GM23338 (cell line): ENCODE measurements at regions not wholly inside any gene's neighbourhood (a gene's known extent, or its start where the extent isn't known, plus 50 kb on each side); places are given as distances from the start of the nearest gene placed in this dataset.

Source experiments
- ATAC-seq: fragments of 200-7000 bp; cut with Tn5 transposase; 3 replicates; pipeline ENCODE4 v1.9.1; 2020
- DNase-seq: peaks from one replicate; pipeline ENCODE4 v3.0.0-alpha.2; 2015; ENCODE audit warnings: low spot score
- H2AFZ ChIP-seq: fragments of 200-600 bp; sonication (generic); 2 replicates; pipeline ENCODE4 v1.8.0; 2016; ENCODE audit warnings: antibody characterized with exemption, mild to moderate bottlenecking, moderate library complexity
- H3F3A ChIP-seq: fragments of 200-600 bp; sonication (generic); replicated peaks from 2 replicates; pipeline ENCODE4 v1.8.0; 2017; ENCODE audit warnings: antibody characterized with exemption, mixed run types, low read depth
- H3K27ac ChIP-seq: fragments of 200-600 bp; sonication (generic); 2 replicates; pipeline ENCODE4 v1.6.1; 2016; ENCODE audit warnings: low read depth
- H3K27me3 ChIP-seq: fragments of 200-600 bp; sonication (generic); 2 replicates; pipeline ENCODE4 v1.8.0; 2016; ENCODE audit warnings: mild to moderate bottlenecking, mixed run types, moderate library complexity; ENCODE audit not compliant: insufficient read depth
- H3K36me3 ChIP-seq: fragments of 200-600 bp; sonication (generic); 2 replicates; pipeline ENCODE4 v1.8.0; 2016; ENCODE audit warnings: mild to moderate bottlenecking; ENCODE audit not compliant: insufficient read depth
- H3K4me1 ChIP-seq: fragments of 200-600 bp; sonication (generic); 2 replicates; pipeline ENCODE4 v1.8.0; 2016; ENCODE audit warnings: mild to moderate bottlenecking, moderate library complexity; ENCODE audit not compliant: insufficient read depth
- H3K4me2 ChIP-seq: fragments of 200-600 bp; sonication (generic); 2 replicates; pipeline ENCODE4 v1.7.1; 2017; ENCODE audit warnings: mixed run types
- H3K4me3 ChIP-seq: fragments of 200-600 bp; sonication (generic); 2 replicates; pipeline ENCODE4 v1.6.1; 2016; ENCODE audit warnings: mixed run types
- H3K79me2 ChIP-seq: fragments of 200-600 bp; sonication (generic); replicated peaks from 2 replicates; pipeline ENCODE4 v1.8.0; 2017; ENCODE audit warnings: mild to moderate bottlenecking; ENCODE audit not compliant: insufficient read depth
- H3K9me2 ChIP-seq: fragments of 200-600 bp; sonication (generic); 2 replicates; pipeline ENCODE4 v1.8.0; 2017; ENCODE audit not compliant: insufficient read depth
- H4K20me1 ChIP-seq: fragments of 200-600 bp; sonication (generic); replicated peaks from 2 replicates; pipeline ENCODE4 v1.8.0; 2017; ENCODE audit warnings: mild to moderate bottlenecking; ENCODE audit not compliant: insufficient read depth
- H3K27ac Mint-ChIP-seq: 2 replicates; pipeline ENCODE4 v1.8.0; 2020; ENCODE audit warnings: inconsistent platforms, mild to moderate bottlenecking, moderate library complexity, mixed read lengths
- H3K27me3 Mint-ChIP-seq: 3 replicates; pipeline ENCODE4 v1.8.0; 2022; ENCODE audit warnings: low read depth, mild to moderate bottlenecking, moderate library complexity, mixed read lengths, inconsistent platforms; ENCODE audit not compliant: insufficient read depth, poor library complexity
- H3K36me3 Mint-ChIP-seq: 3 replicates; pipeline ENCODE4 v1.8.0; 2021; ENCODE audit warnings: low read depth, mild to moderate bottlenecking, inconsistent platforms, moderate library complexity, mixed read lengths
- H3K4me1 Mint-ChIP-seq: 3 replicates; pipeline ENCODE4 v1.8.0; 2020; ENCODE audit warnings: mild to moderate bottlenecking, inconsistent platforms, mixed read lengths
- H3K4me3 Mint-ChIP-seq: 3 replicates; pipeline ENCODE4 v1.8.0; 2021; ENCODE audit warnings: moderate library complexity, mild to moderate bottlenecking, inconsistent platforms, mixed read lengths
- H3K9me3 Mint-ChIP-seq: 3 replicates; pipeline ENCODE4 v1.8.0; 2020; ENCODE audit warnings: moderate library complexity, mild to moderate bottlenecking, inconsistent platforms, mixed read lengths
- STAT1 ChIP-seq: IDR thresholded peaks from one replicate; pipeline ENCODE4 v1.6.1; 2016; ENCODE audit warnings: antibody characterized with exemption; ENCODE audit not compliant: unreplicated experiment
- TF ChIP-seq, protein P1 (sequence below): fragments of 250-450 bp; sonication (Bioruptor Pico); IDR thresholded peaks from 2 replicates; pipeline ENCODE4 v1.5.0; 2020; ENCODE audit warnings: mild to moderate bottlenecking, moderate library complexity
- TF ChIP-seq, protein P2 (sequence below): IDR thresholded peaks from one replicate; pipeline ENCODE4 v1.6.1; 2018; ENCODE audit warnings: antibody characterized with exemption; ENCODE audit not compliant: unreplicated experiment

DNA sequence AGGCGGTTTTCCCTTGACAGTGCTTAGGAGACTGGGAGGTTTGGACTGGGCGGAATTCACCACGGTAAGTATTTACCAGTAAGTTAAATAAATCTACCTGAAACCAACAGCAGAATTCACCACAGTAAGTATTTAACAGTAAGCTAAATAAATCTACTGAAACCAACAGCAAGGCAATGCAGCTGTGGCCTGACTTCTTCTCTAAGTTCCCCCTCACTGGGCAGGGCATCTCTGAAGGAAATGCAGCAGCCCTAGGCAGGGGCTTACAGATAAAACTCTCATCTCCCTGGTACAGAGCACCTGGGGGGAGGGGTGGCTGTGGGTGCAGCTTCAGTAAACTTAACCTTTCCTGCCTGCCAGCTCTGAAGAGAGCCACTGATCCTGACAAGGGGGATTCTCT is 432.5 kb upstream of the LRRTM1 start:
- H3K79me2 ChIP-seq, result no peaks in the 10 kb centered on the region
- H3K27ac Mint-ChIP-seq, result no peak overlapping the region
- no peak overlapping the region for H3K4me2 ChIP-seq
- no peaks in the 10 kb centered on the region for H3K27me3 ChIP-seq
- H4K20me1 ChIP-seq, result no peaks in the 10 kb centered on the region
- no peak overlapping the region for H3K27ac ChIP-seq
- no peaks in the 10 kb centered on the region for H3K4me1 ChIP-seq
- ATAC-seq, result no peak
- H3K4me1 Mint-ChIP-seq, result no peaks in the 10 kb centered on the region
- H3K36me3 ChIP-seq, result no peaks in the 10 kb centered on the region
- no peak overlapping the region for H2AFZ ChIP-seq
- DNase-seq, result no peak
- peaks cover 4% of the 10 kb centered on the region for H3K9me2 ChIP-seq
- peaks cover 5% of the 10 kb centered on the region for H3K27me3 Mint-ChIP-seq
- H3K4me3 Mint-ChIP-seq, result no peak overlapping the region
- TF ChIP-seq, protein P1, sequence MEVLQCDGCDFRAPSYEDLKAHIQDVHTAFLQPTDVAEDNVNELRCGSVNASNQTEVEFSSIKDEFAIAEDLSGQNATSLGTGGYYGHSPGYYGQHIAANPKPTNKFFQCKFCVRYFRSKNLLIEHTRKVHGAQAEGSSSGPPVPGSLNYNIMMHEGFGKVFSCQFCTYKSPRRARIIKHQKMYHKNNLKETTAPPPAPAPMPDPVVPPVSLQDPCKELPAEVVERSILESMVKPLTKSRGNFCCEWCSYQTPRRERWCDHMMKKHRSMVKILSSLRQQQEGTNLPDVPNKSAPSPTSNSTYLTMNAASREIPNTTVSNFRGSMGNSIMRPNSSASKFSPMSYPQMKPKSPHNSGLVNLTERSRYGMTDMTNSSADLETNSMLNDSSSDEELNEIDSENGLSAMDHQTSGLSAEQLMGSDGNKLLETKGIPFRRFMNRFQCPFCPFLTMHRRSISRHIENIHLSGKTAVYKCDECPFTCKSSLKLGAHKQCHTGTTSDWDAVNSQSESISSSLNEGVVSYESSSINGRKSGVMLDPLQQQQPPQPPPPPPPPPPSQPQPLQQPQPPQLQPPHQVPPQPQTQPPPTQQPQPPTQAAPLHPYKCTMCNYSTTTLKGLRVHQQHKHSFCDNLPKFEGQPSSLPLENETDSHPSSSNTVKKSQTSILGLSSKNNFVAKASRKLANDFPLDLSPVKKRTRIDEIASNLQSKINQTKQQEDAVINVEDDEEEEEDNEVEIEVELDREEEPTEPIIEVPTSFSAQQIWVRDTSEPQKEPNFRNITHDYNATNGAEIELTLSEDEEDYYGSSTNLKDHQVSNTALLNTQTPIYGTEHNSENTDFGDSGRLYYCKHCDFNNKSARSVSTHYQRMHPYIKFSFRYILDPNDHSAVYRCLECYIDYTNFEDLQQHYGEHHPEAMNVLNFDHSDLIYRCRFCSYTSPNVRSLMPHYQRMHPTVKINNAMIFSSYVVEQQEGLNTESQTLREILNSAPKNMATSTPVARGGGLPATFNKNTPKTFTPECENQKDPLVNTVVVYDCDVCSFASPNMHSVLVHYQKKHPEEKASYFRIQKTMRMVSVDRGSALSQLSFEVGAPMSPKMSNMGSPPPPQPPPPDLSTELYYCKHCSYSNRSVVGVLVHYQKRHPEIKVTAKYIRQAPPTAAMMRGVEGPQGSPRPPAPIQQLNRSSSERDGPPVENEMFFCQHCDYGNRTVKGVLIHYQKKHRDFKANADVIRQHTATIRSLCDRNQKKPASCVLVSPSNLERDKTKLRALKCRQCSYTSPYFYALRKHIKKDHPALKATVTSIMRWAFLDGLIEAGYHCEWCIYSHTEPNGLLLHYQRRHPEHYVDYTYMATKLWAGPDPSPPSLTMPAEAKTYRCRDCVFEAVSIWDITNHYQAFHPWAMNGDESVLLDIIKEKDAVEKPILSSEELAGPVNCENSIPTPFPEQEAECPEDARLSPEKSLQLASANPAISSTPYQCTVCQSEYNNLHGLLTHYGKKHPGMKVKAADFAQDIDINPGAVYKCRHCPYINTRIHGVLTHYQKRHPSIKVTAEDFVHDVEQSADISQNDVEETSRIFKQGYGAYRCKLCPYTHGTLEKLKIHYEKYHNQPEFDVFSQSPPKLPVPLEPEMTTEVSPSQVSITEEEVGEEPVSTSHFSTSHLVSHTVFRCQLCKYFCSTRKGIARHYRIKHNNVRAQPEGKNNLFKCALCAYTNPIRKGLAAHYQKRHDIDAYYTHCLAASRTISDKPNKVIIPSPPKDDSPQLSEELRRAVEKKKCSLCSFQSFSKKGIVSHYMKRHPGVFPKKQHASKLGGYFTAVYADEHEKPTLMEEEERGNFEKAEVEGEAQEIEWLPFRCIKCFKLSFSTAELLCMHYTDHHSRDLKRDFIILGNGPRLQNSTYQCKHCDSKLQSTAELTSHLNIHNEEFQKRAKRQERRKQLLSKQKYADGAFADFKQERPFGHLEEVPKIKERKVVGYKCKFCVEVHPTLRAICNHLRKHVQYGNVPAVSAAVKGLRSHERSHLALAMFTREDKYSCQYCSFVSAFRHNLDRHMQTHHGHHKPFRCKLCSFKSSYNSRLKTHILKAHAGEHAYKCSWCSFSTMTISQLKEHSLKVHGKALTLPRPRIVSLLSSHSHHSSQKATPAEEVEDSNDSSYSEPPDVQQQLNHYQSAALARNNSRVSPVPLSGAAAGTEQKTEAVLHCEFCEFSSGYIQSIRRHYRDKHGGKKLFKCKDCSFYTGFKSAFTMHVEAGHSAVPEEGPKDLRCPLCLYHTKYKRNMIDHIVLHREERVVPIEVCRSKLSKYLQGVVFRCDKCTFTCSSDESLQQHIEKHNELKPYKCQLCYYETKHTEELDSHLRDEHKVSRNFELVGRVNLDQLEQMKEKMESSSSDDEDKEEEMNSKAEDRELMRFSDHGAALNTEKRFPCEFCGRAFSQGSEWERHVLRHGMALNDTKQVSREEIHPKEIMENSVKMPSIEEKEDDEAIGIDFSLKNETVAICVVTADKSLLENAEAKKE, result no peak
- no peak for TF ChIP-seq STAT1
- TF ChIP-seq, protein P2, sequence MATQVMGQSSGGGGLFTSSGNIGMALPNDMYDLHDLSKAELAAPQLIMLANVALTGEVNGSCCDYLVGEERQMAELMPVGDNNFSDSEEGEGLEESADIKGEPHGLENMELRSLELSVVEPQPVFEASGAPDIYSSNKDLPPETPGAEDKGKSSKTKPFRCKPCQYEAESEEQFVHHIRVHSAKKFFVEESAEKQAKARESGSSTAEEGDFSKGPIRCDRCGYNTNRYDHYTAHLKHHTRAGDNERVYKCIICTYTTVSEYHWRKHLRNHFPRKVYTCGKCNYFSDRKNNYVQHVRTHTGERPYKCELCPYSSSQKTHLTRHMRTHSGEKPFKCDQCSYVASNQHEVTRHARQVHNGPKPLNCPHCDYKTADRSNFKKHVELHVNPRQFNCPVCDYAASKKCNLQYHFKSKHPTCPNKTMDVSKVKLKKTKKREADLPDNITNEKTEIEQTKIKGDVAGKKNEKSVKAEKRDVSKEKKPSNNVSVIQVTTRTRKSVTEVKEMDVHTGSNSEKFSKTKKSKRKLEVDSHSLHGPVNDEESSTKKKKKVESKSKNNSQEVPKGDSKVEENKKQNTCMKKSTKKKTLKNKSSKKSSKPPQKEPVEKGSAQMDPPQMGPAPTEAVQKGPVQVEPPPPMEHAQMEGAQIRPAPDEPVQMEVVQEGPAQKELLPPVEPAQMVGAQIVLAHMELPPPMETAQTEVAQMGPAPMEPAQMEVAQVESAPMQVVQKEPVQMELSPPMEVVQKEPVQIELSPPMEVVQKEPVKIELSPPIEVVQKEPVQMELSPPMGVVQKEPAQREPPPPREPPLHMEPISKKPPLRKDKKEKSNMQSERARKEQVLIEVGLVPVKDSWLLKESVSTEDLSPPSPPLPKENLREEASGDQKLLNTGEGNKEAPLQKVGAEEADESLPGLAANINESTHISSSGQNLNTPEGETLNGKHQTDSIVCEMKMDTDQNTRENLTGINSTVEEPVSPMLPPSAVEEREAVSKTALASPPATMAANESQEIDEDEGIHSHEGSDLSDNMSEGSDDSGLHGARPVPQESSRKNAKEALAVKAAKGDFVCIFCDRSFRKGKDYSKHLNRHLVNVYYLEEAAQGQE, result no peak
- H3K9me3 Mint-ChIP-seq, result peaks cover 24% of the 10 kb centered on the region; the same call in 2 of the 3 replicates
- H3F3A ChIP-seq, result no peaks in the 10 kb centered on the region
- no peaks in the 10 kb centered on the region; the same call in 1 of the 3 replicates for H3K36me3 Mint-ChIP-seq
- no peak overlapping the region for H3K4me3 ChIP-seq
